Stomach (tissue), 8 donors: ENCODE measurements at regions not wholly inside any gene's neighbourhood (a gene's known extent, or its start where the extent isn't known, plus 50 kb on each side); places are given as distances from the start of the nearest gene placed in this dataset.
"Not testable (repeated sequence)": the region's sequence is repeated elsewhere in the genome, so short reads cannot be mapped to it uniquely, and the experiment has no call there.

ENCODE experiments used
- DNase-seq, 2 donors: peaks; one replicate each; pipeline versions ENCODE4 v3.0.0 to v3.0.0-alpha.2; 2013 to 2019
- H3K27ac ChIP-seq, 5 donors: fragments of 200-600 bp in 4 of 5; sonication (generic) in 4 of 5; one replicate each; pipeline ENCODE4 v1.5.1; 2013 to 2019; ENCODE audit warnings: mild to moderate bottlenecking in 1 of 5, moderate library complexity in 1 of 5
- H3K27me3 ChIP-seq, 3 donors: fragments of 200-600 bp; sonication (generic); one replicate each; pipeline ENCODE4 v1.5.1; 2017 to 2019; ENCODE audit warnings: mixed run types in 1 of 3
- H3K36me3 ChIP-seq, 4 donors: fragments of 200-600 bp; sonication (generic); 1 replicate in 3 of 4; 2 replicates in 1 of 4; pipeline ENCODE4 v1.5.1; 2016 to 2019
- H3K4me1 ChIP-seq, 4 donors: fragments of 200-600 bp; sonication (generic); one replicate each; pipeline ENCODE4 v1.5.1; 2016 to 2019
- H3K4me3 ChIP-seq, 4 donors: fragments of 200-600 bp; sonication (generic) in 3 of 4; one replicate each; pipeline ENCODE4 v1.5.1; 2016 to 2019; ENCODE audit warnings: mild to moderate bottlenecking in 1 of 4
- H3K9me3 ChIP-seq, 4 donors: fragments of 200-600 bp; sonication (generic); one replicate each; pipeline ENCODE4 v1.5.1; 2016 to 2019
- EP300 ChIP-seq: sonication (generic); formaldehyde crosslinking; IDR thresholded peaks from one replicate; pipeline ENCODE4 v1.6.1; 2017; ENCODE audit warnings: antibody characterized with exemption
- POLR2A ChIP-seq, 4 donors: fragments of 450-650 bp; IDR thresholded peaks; one replicate each; pipeline ENCODE4 v1.6.1; 2016; ENCODE audit warnings: antibody characterized with exemption in 4 of 4, control low read depth in 2 of 4, mild to moderate bottlenecking in 1 of 4, moderate library complexity in 1 of 4
- POLR2AphosphoS5 ChIP-seq, 3 donors: sonication (generic); formaldehyde crosslinking; IDR thresholded peaks; one replicate each; pipeline ENCODE4 v1.6.1; 2016; ENCODE audit warnings: antibody characterized with exemption in 3 of 3
- WGBS, 5 donors: extraction: QIAGEN DNeasy Blood & Tissue Kit in 3 of 5; methylation state at CpG; one replicate each; pipeline versions ENCODE4 v1.1.5 to v1.1.7; 2013 to 2018; 5-methylcytosine and 5-hydroxymethylcytosine counted together
- intact Hi-C: fragments of 100-400 bp; cut with DNase I; formaldehyde crosslinking; loops from one replicate; pipeline ENCODE4 v1.15.1; 2023; ENCODE audit warnings: low total_unique reads
- TF ChIP-seq, protein P1 (sequence below), 7 experiments: fragments of 450-650 bp in 4 of 7; fragments of 200-600 bp in 3 of 7; sonication (generic) in 3 of 7; IDR thresholded peaks; one replicate each; pipeline ENCODE4 v1.5.1; 2016 to 2019; ENCODE audit warnings: antibody characterized with exemption in 7 of 7, control low read depth in 2 of 7, mild to moderate bottlenecking in 1 of 7
- donor health status: healthy with polysubstance abuse.
- donor health status: Bipolar disorder and iron deficiency.
- donor health status: healthy.

DNA sequence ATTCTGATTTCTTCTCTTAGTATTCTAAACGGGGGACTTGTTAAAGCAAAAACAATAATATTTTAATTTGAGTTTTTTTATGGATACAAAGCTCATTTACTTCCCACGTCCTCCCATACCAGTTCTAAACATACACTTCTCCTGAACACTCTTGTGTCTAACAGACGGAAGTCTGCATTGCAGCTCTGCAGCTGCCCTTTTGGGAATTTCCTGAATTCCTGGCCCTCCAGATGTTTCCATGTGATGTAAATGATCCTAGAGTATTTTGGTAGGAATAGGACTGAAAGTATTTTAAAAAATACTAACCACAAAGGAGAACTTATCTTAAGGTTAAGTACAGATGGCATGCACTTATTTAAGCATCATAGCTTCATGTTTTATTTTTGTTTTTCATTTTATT is 886.7 kb downstream of the TBC1D32 start:
- Histone ChIP-seq H3K27ac (no peak overlapping the region), H3K4me3 (no peak overlapping the region), H3K27me3 (no peaks in the 10 kb centered on the region), H3K4me1 (no peaks in the 10 kb centered on the region), H3K9me3 (no peaks in the 10 kb centered on the region), H3K36me3 (no peaks in the 10 kb centered on the region)
- TF ChIP-seq POLR2AphosphoS5 (IDR thresholded peaks at IDR 0.05): no peak
- no peak for TF ChIP-seq POLR2A (IDR thresholded peaks at IDR 0.05)
- TF ChIP-seq, protein P1, sequence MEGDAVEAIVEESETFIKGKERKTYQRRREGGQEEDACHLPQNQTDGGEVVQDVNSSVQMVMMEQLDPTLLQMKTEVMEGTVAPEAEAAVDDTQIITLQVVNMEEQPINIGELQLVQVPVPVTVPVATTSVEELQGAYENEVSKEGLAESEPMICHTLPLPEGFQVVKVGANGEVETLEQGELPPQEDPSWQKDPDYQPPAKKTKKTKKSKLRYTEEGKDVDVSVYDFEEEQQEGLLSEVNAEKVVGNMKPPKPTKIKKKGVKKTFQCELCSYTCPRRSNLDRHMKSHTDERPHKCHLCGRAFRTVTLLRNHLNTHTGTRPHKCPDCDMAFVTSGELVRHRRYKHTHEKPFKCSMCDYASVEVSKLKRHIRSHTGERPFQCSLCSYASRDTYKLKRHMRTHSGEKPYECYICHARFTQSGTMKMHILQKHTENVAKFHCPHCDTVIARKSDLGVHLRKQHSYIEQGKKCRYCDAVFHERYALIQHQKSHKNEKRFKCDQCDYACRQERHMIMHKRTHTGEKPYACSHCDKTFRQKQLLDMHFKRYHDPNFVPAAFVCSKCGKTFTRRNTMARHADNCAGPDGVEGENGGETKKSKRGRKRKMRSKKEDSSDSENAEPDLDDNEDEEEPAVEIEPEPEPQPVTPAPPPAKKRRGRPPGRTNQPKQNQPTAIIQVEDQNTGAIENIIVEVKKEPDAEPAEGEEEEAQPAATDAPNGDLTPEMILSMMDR (IDR thresholded peaks at IDR 0.05): no peak
- TF ChIP-seq EP300: no peak
- peak in 1 of 2 donors; percentile 25 for DNase-seq
- 34 to 48% (median 46%) methylated on average over 3 of the region's 3 CpGs for WGBS, 5 donors
- intact Hi-C loops: no loop called here

DNA sequence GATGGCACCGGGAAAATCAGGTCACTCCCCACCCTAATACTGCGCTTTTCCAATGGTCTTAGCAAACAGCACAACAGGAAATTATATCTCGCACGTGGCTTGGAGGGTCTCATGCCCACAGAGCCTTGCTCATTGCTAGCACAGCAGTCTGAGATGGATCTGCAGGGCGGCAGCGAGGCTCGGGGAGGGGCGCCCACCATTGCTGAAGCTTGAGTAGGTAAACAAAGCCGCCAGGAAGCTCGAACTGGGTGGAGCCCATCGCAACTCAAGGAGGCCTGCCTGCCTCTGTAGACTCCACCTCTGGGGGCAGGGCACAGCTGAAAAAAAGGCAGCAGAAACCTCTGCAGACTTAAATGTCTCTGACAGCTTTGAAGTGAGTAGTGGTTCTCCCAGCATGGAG is 901.4 kb downstream of the TBC1D32 start:
- intact Hi-C loops, H3K36me3 ChIP-seq, H3K9me3 ChIP-seq, H3K4me1 ChIP-seq, H3K4me3 ChIP-seq, H3K27ac ChIP-seq, H3K27me3 ChIP-seq, DNase-seq: not testable (repeated sequence)
- WGBS, 5 donors: 59 to 85% (median 83%) methylated on average over 9 to 11 of the region's 11 CpGs

DNA sequence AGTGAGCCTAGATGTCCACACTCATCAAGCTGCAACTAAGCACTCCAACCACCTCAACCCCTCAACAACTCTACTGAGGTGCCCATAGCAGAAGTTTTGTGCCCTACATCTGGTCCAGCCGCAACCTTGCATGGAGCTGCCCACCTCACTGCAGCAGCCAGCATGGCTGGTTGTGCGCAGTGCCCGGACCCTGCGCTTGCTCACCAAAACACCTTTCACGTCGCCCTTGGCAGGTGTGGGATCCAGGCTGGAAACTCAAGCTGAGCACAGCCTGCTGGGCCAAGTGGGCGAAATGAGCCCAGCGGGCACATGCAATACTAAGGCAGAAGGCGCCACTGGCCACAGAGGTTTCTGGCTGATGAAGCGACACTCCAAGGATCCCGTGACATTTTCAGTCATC is 902.4 kb downstream of the TBC1D32 start:
- Histone ChIP-seq H3K27ac (no peak overlapping the region), H3K4me1 (no peaks in the 10 kb centered on the region), H3K9me3 (peaks cover 0 to 4% (median under 1%) of the 10 kb centered on the region in 4 donors), H3K27me3 (no peaks in the 10 kb centered on the region), H3K36me3 (no peaks in the 10 kb centered on the region), H3K4me3 (no peak overlapping the region)
- no peak for DNase-seq
- TF ChIP-seq EP300: no peak
- TF ChIP-seq, protein P1 (IDR thresholded peaks at IDR 0.05): no peak
- TF ChIP-seq POLR2AphosphoS5 (IDR thresholded peaks at IDR 0.05): no peak
- TF ChIP-seq POLR2A (IDR thresholded peaks at IDR 0.05): no peak
- WGBS, 5 donors: 94 to 96% (median 96%) methylated on average over 4 to 11 of the region's 11 CpGs
- intact Hi-C loops: no loop called here

DNA sequence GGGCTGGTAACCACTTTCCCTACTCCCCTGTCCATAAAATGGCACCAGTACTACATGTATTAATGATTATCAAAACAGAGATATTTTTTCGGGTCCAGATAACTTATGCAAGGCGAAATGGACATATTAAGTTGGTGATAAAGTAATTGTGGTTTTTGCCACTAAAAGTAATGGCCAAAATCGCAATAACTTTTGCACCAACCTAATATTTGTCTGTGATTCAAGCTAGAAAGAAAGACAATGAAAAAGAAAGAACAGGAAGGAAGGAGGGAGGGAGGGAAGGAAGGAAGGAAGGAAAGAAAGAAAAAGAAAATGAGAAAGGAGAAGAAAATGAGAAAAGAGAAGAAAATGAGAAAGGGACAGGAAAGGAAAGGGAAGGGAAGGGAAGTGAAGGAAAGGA is 922.9 kb downstream of the TBC1D32 start:
- Histone ChIP-seq H3K27me3 (no peaks in the 10 kb centered on the region), H3K27ac (no peak overlapping the region), H3K4me3 (no peak overlapping the region), H3K36me3 (no peaks in the 10 kb centered on the region), H3K9me3 (no peaks in the 10 kb centered on the region), H3K4me1 (no peaks in the 10 kb centered on the region)
- 74 to 85% (median 78%) methylated on average over 3 of the region's 3 CpGs for WGBS, 5 donors
- no peak for TF ChIP-seq POLR2AphosphoS5 (IDR thresholded peaks at IDR 0.05)
- TF ChIP-seq, protein P1 (IDR thresholded peaks at IDR 0.05): no peak
- no peak for TF ChIP-seq POLR2A (IDR thresholded peaks at IDR 0.05)
- no peak for TF ChIP-seq EP300
- no peak for DNase-seq
- intact Hi-C loops: no loop called here

DNA sequence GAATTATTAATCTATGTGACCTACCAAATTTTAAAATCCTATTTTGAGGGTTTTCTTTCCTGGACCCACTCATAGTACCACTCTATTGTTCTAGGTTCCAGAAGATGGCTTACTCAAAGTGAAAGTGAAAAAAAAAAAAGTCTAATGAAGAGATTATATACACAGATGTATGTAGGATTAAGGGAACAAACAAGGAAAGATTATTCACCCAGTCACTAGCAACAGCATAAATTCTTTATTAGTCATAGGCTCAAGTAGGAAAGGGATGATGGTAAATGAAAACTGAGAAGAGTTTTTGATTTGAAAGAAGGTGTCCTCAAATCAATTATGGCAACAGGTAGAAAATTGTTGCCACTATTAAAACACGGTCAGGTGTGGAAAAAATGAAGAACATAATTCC is 923.7 kb downstream of the TBC1D32 start:
- intact Hi-C loops: no loop called here

More for the DNA sequence above, 923.7 kb downstream of the TBC1D32 start:
- DNase-seq: no peak
- 80 to 89% (median 87%) methylated on average over 1 of the region's 1 CpG for WGBS, 5 donors
- Histone ChIP-seq H3K27me3 (no peaks in the 10 kb centered on the region), H3K4me1 (no peaks in the 10 kb centered on the region), H3K9me3 (no peaks in the 10 kb centered on the region), H3K4me3 (no peak overlapping the region), H3K36me3 (no peaks in the 10 kb centered on the region), H3K27ac (no peak overlapping the region)
- TF ChIP-seq, protein P1 (IDR thresholded peaks at IDR 0.05): no peak
- TF ChIP-seq POLR2A (IDR thresholded peaks at IDR 0.05) (no peak), POLR2AphosphoS5 (IDR thresholded peaks at IDR 0.05) (no peak), EP300 (no peak)
